H1 (cell line): ENCODE measurements at regions not wholly inside any gene's neighbourhood (a gene's known extent, or its start where the extent isn't known, plus 50 kb on each side); places are given as distances from the start of the nearest gene placed in this dataset.

Experiments used
- CTCF ChIA-PET: fragments of 300-600 bp; sonication (Branson Sonifier 250); formaldehyde crosslinking; loops from one replicate; lab custom pipeline; 2021; ENCODE audit not compliant: partially characterized antibody; lab: Charles Lee
- POLR2A ChIA-PET: fragments of 300-600 bp; sonication (Branson Sonifier 250); formaldehyde crosslinking; loops from one replicate; lab custom pipeline; 2021; ENCODE audit warnings: inconsistent platforms; ENCODE audit not compliant: partially characterized antibody; lab: Charles Lee
- DNase-seq, 2 experiments: peaks; one replicate each; pipeline versions ENCODE4 v3.0.0 to v3.0.0-alpha.2; 2010 to 2022; ENCODE audit warnings: low spot score in 2 of 2, low read depth in 1 of 2, mixed read lengths in 1 of 2
- FAIRE-seq: peaks from 2 replicates; lab custom pipeline; 2011; peaks lifted over from hg19 to GRCh38; lab: Jason Lieb, UNC
- H2AFZ ChIP-seq: 2 replicates; pipeline ENCODE4 v1.8.1; 2012; ENCODE audit warnings: low read length, inconsistent platforms
- H2AK5ac ChIP-seq: 2 replicates; pipeline ENCODE4 v1.6.1; 2013; ENCODE audit warnings: low read depth, low read length
- H2BK120ac ChIP-seq: replicated peaks from 2 replicates; pipeline ENCODE3; 2013; ENCODE audit warnings: low read depth, low read length, inconsistent platforms
- H2BK12ac ChIP-seq: 2 replicates; pipeline ENCODE4 v1.6.1; 2013; ENCODE audit warnings: low read depth, low read length
- H2BK15ac ChIP-seq: 2 replicates; pipeline ENCODE4 v1.6.1; 2013; ENCODE audit warnings: low read length
- H2BK20ac ChIP-seq: 2 replicates; pipeline ENCODE4 v1.6.1; 2013; ENCODE audit warnings: low read length
- H2BK5ac ChIP-seq: 2 replicates; pipeline ENCODE4 v1.6.1; 2013; ENCODE audit warnings: low read depth, low read length
- H3K14ac ChIP-seq: 2 replicates; pipeline ENCODE4 v1.6.1; 2013; ENCODE audit warnings: inconsistent platforms; ENCODE audit not compliant: insufficient read length
- H3K18ac ChIP-seq: 2 replicates; pipeline ENCODE4 v1.6.1; 2013; ENCODE audit warnings: low read length; ENCODE audit errors: extremely low read depth
- H3K23ac ChIP-seq: 2 replicates; pipeline ENCODE4 v1.6.1; 2013; ENCODE audit warnings: inconsistent platforms; ENCODE audit not compliant: insufficient read length
- H3K23me2 ChIP-seq: 2 replicates; pipeline ENCODE4 v1.6.1; 2013; ENCODE audit warnings: low read depth, low read length
- H3K27ac ChIP-seq: 2 replicates; pipeline ENCODE4 v1.6.1; 2011; ENCODE audit warnings: low read depth, low read length, inconsistent platforms
- H3K27me3 ChIP-seq, 4 experiments: replicated peaks in 1 of 4; 1 replicate in 1 of 4; 2 replicates in 3 of 4; pipeline versions ENCODE4 v1.6.1 to v1.8.1; 2011 to 2013; ENCODE audit warnings: low read length in 3 of 4, mild to moderate bottlenecking in 3 of 4, inconsistent platforms in 2 of 4, mixed read lengths in 2 of 4, moderate library complexity in 1 of 4; ENCODE audit not compliant: control insufficient read depth in 3 of 4, insufficient read depth in 3 of 4; ENCODE audit errors: extremely low read depth in 1 of 4
- H3K36me3 ChIP-seq, 4 experiments: 2 replicates each; pipeline versions ENCODE4 v1.6.1 to v1.8.1; 2011 to 2013; ENCODE audit warnings: mild to moderate bottlenecking in 4 of 4, low read length in 3 of 4, moderate library complexity in 2 of 4, control low read depth in 1 of 4, inconsistent platforms in 1 of 4; ENCODE audit not compliant: insufficient read depth in 4 of 4, control insufficient read depth in 2 of 4
- H3K4ac ChIP-seq: replicated peaks from 2 replicates; pipeline ENCODE3; 2013; ENCODE audit warnings: low read length, low read depth, mixed read lengths, inconsistent platforms; ENCODE audit not compliant: insufficient read length
- H3K4me1 ChIP-seq, 4 experiments: replicated peaks in 1 of 4; 1 replicate in 1 of 4; 2 replicates in 3 of 4; pipeline versions ENCODE4 v1.6.1 to v1.8.1; 2011 to 2013; ENCODE audit warnings: low read length in 3 of 4, inconsistent platforms in 2 of 4, mixed read lengths in 1 of 4; ENCODE audit not compliant: insufficient read depth in 4 of 4, control insufficient read depth in 3 of 4
- H3K4me2 ChIP-seq, 2 experiments: 2 replicates each; pipeline versions ENCODE4 v1.6.1 to v1.8.1; 2011 to 2013; ENCODE audit warnings: low read depth in 2 of 2, low read length in 2 of 2, control low read depth in 1 of 2, inconsistent platforms in 1 of 2, mild to moderate bottlenecking in 1 of 2; ENCODE audit not compliant: insufficient read depth in 1 of 2
- H3K4me3 ChIP-seq, 4 experiments: fragments of 200-600, 300-600 bp in 1 of 4; sonication (generic), shearing (Covaris generic), sonication (Bioruptor Twin) in 1 of 4; 2 replicates each; pipeline versions ENCODE4 v1.5.1 to v1.8.1; 2011 to 2016; ENCODE audit warnings: low read length in 4 of 4, low read depth in 3 of 4, control low read depth in 2 of 4, inconsistent platforms in 2 of 4, mild to moderate bottlenecking in 2 of 4, mixed read lengths in 1 of 4, moderate library complexity in 1 of 4; ENCODE audit not compliant: insufficient read depth in 2 of 4; ENCODE audit errors: extremely low read depth in 1 of 4
- H3K56ac ChIP-seq: replicated peaks from 2 replicates; pipeline ENCODE3; 2013; ENCODE audit warnings: low read depth, mild to moderate bottlenecking, mixed read lengths, low read length, inconsistent platforms; ENCODE audit not compliant: insufficient read length
- H3K79me1 ChIP-seq: 2 replicates; pipeline ENCODE4 v1.6.1; 2013; ENCODE audit warnings: low read depth, low read length, control low read depth
- H3K79me2 ChIP-seq, 2 experiments: 2 replicates each; pipeline versions ENCODE4 v1.6.1 to v1.8.1; 2012 to 2013; ENCODE audit warnings: low read length in 2 of 2, mild to moderate bottlenecking in 2 of 2, inconsistent platforms in 1 of 2; ENCODE audit not compliant: insufficient read depth in 2 of 2, control insufficient read depth in 1 of 2
- H3K9ac ChIP-seq, 4 experiments: replicated peaks in 1 of 4; 1 replicate in 1 of 4; 2 replicates in 3 of 4; pipeline versions ENCODE4 v1.6.1 to v1.8.1; 2011 to 2013; ENCODE audit warnings: low read depth in 3 of 4, low read length in 3 of 4, control low read depth in 2 of 4, mild to moderate bottlenecking in 2 of 4, moderate library complexity in 2 of 4, inconsistent platforms in 1 of 4; ENCODE audit errors: extremely low read depth in 1 of 4
- H3K9me3 ChIP-seq, 2 experiments: 2 replicates each; pipeline versions ENCODE4 v1.6.1 to v1.8.1; 2012 to 2013; ENCODE audit warnings: mild to moderate bottlenecking in 2 of 2, moderate library complexity in 2 of 2, control low read depth in 1 of 2, inconsistent platforms in 1 of 2, low read depth in 1 of 2, low read length in 1 of 2, mixed read lengths in 1 of 2; ENCODE audit not compliant: insufficient read depth in 2 of 2
- H4K20me1 ChIP-seq, 2 experiments: replicated peaks in 1 of 2; 2 replicates each; pipeline versions ENCODE3 to v1.8.1; 2011 to 2013; ENCODE audit warnings: inconsistent platforms in 2 of 2, low read length in 2 of 2, mild to moderate bottlenecking in 1 of 2; ENCODE audit not compliant: insufficient read depth in 2 of 2, control insufficient read depth in 1 of 2
- H4K5ac ChIP-seq: 2 replicates; pipeline ENCODE4 v1.6.1; 2013; ENCODE audit warnings: low read length, low read depth, mixed read lengths, inconsistent platforms; ENCODE audit not compliant: insufficient read length
- H4K8ac ChIP-seq: 2 replicates; pipeline ENCODE4 v1.8.0; 2013; ENCODE audit warnings: mild to moderate bottlenecking, moderate library complexity, low read length, inconsistent platforms; ENCODE audit not compliant: insufficient read depth; ENCODE audit errors: extremely low read depth
- H4K91ac ChIP-seq: replicated peaks from 2 replicates; pipeline ENCODE3; 2013; ENCODE audit warnings: low read length, mixed read lengths, inconsistent platforms; ENCODE audit not compliant: insufficient read length
- EGR1 ChIP-seq: IDR thresholded peaks from 2 replicates; pipeline ENCODE4 v1.6.1; 2011; ENCODE audit warnings: low read depth, low read length, borderline replicate concordance
- POLR2AphosphoS5 ChIP-seq: IDR thresholded peaks from 2 replicates; pipeline ENCODE4 v1.6.1; 2011; ENCODE audit warnings: low read depth, low read length
- SAP30 ChIP-seq: fragments of 300-600 bp; sonication (generic); IDR thresholded peaks from 2 replicates; pipeline ENCODE4 v1.7.1; 2012; ENCODE audit warnings: low read length, moderate library complexity, mild to moderate bottlenecking, inconsistent platforms; ENCODE audit not compliant: insufficient read depth, insufficient replicate concordance
- YY1 ChIP-seq: IDR thresholded peaks from 2 replicates; pipeline ENCODE4 v1.6.1; 2011; ENCODE audit warnings: low read depth, mild to moderate bottlenecking, low read length
- WGBS, 2 experiments: shearing (Covaris generic) in 1 of 2; methylation state at CpG; one replicate each; pipeline versions ENCODE4 v1.1.6 to v1.1.7; 2013 to 2015; ENCODE audit warnings: low lambda C conversion rate in 2 of 2, mixed read lengths in 2 of 2, inconsistent platforms in 1 of 2, low coverage in 1 of 2, missing lambda C conversion rate in 1 of 2; ENCODE audit not compliant: insufficient replicate concordance in 2 of 2, insufficient coverage in 1 of 2, insufficient read length in 1 of 2; ENCODE audit errors: extremely low coverage in 1 of 2, missing lambda C conversion rate in 1 of 2; 5-methylcytosine and 5-hydroxymethylcytosine counted together

DNA sequence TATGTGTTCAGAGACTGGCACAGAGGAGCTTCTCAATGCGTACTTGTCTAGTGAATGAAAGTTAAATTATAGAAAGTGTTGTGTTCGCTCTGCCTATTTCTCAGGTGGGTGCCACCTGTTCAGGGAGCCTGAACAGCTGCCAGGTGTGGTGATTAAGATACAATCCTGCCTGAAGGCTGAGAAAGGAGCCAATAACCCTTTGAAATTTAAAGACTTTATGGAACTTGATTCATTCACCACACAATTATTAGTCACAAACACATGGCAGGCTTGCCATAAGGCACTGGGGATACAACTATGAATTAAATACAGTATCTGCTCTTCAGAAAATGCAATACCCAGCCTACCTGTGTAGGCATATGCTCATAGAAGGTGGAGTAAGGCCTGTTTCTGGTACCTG lies 92.9 kb upstream of the AMOTL1 start:
- DNase-seq: no peak
- Histone ChIP-seq H2BK5ac (no peak overlapping the region), H3K9ac (no peak overlapping the region), H3K27me3 (no peaks in the 10 kb centered on the region), H3K4me1 (peaks cover 0 to 7% (median 0%) of the 10 kb centered on the region in 4 experiments; a peak in 1 of 7 replicates), H4K8ac (no peak overlapping the region), H2AFZ (no peak overlapping the region), H3K4ac (no peak overlapping the region), H3K9me3 (no peaks in the 10 kb centered on the region), H3K23ac (no peak overlapping the region), H4K5ac (no peak overlapping the region), H3K18ac (no peak overlapping the region), H3K23me2 (no peaks in the 10 kb centered on the region), H4K91ac (no peak overlapping the region), H3K79me1 (no peaks in the 10 kb centered on the region), H3K36me3 (no peaks in the 10 kb centered on the region), H4K20me1 (no peaks in the 10 kb centered on the region), H2BK12ac (no peak overlapping the region), H3K4me2 (no peak overlapping the region), H3K4me3 (no peak overlapping the region), H2AK5ac (no peak overlapping the region), H3K56ac (no peak overlapping the region), H3K14ac (no peak overlapping the region), H2BK120ac (no peak overlapping the region), H2BK20ac (no peak overlapping the region), H3K27ac (no peak overlapping the region), H3K79me2 (no peaks in the 10 kb centered on the region), H2BK15ac (no peak overlapping the region)
- ChIA-PET CTCF (interaction anchor here (1.0 to 7.0 kb wide), 4 partner anchors 13 to 223 kb away, joined by 3 to 33 read pairs (median 4); no protein-coding TSS in a partner anchor), POLR2A (interaction anchor here (1.5 to 17.2 kb wide), 5 partner anchors 9 to 59 kb away, joined by 3 to 167 read pairs (median 6); no protein-coding TSS in a partner anchor)
- WGBS, 2 experiments: 97% methylated on average over 2 of the region's 2 CpGs; no CpG with 5 or more reads in 1 of the 2 experiments
- FAIRE-seq: no peak
- TF ChIP-seq SAP30 (no peak), YY1 (no peak), POLR2AphosphoS5 (no peak), EGR1 (no peak)
